22Rv1 (cell line): ENCODE measurements at regions not wholly inside any gene's neighbourhood (a gene's known extent, or its start where the extent isn't known, plus 50 kb on each side); places are given as distances from the start of the nearest gene placed in this dataset.

Source experiments
- ZFX ChIP-seq: fragments of 450-650 bp; IDR thresholded peaks from 2 replicates; pipeline ENCODE4 v1.6.1; 2017; ENCODE audit warnings: antibody characterized with exemption, borderline replicate concordance
- TF ChIP-seq, protein P1 (sequence below): fragments of 450-650 bp; IDR thresholded peaks from 2 replicates; pipeline ENCODE4 v1.5.1; 2017; ENCODE audit warnings: mild to moderate bottlenecking

DNA sequence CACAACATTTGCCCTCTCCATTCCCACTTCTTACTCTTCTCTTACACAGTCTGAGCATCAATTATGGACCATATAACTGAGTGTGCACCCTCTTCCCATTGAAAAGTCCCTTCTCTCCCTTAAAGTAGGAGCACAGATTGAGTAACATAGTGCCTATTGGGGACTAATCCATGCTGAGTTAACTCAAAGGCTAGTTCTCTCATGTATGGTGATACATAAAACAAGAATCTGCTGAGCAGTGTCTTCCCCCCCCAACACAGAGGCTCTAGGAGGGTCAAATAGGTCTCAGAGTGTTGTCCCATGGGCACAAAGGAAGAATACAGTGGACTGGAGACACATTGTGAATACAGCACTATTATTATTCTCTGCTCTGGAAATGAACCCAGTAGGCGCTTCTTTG, 274.6 kb upstream of the BOD1L1 start:
- TF ChIP-seq, protein P1, sequence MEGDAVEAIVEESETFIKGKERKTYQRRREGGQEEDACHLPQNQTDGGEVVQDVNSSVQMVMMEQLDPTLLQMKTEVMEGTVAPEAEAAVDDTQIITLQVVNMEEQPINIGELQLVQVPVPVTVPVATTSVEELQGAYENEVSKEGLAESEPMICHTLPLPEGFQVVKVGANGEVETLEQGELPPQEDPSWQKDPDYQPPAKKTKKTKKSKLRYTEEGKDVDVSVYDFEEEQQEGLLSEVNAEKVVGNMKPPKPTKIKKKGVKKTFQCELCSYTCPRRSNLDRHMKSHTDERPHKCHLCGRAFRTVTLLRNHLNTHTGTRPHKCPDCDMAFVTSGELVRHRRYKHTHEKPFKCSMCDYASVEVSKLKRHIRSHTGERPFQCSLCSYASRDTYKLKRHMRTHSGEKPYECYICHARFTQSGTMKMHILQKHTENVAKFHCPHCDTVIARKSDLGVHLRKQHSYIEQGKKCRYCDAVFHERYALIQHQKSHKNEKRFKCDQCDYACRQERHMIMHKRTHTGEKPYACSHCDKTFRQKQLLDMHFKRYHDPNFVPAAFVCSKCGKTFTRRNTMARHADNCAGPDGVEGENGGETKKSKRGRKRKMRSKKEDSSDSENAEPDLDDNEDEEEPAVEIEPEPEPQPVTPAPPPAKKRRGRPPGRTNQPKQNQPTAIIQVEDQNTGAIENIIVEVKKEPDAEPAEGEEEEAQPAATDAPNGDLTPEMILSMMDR: no peak
- no peak for TF ChIP-seq ZFX
